Activated CD4-positive, CD25-positive, alpha-beta regulatory T cell treated with anti-CD3 and anti-CD28 coated beads, Interleukin-2, amount 50 U/mL, for 24 hours (primary cell): ENCODE measurements at regions not wholly inside any gene's neighbourhood (a gene's known extent, or its start where the extent isn't known, plus 50 kb on each side); places are given as distances from the start of the nearest gene placed in this dataset.

Source experiments
- ATAC-seq, 2 donors: fragments of 150-1000 bp; cut with Tn5 transposase; one replicate each; pipeline ENCODE4 v1.10.0; 2021; ENCODE audit warnings: mild to moderate bottlenecking in 1 of 2, moderate library complexity in 1 of 2

DNA sequence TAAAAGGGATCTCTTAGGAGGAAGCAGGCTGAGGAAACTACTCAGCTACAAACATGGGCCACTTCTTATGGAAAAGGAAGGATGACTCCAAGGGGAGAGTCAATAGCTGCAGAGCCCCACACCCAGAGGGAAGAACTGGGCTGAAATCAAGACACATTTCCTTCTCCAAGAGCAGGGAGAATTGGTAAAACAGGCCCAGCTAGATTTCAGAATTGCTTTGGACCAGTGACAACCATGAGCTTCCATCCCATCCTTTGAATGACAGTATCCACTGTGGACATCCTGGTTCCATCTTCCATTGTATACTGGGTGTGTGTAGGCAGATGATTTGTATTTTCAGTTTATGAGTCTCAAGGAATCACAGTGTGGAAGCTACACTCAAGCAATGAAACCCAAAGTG lies 267.5 kb downstream of the IRF8 start:
- no peak for ATAC-seq

DNA sequence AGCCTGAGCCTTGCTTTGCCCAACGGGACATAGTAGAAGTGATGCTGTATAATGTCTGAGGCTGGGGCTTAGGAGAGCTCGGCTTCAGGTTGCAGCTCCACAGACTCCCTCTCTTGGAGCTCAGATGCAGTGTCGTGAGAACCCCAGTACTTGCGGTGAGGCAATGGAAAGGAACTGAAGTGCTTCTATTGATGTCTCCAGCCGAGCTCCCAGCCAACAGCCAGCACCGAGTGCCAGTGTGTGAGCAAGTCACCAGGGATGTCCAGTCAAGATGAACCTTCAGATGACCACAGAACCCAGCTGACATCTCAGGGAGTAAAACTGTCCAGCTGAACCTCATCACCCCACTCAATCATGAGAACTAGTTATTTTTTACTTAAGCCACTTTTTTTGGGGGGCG lies 268.1 kb downstream of the IRF8 start:
- no peak for ATAC-seq

- no peak for ATAC-seq
Measured at GRCh38 chr16:86170720-86171119, 271.8 kb downstream of the IRF8 start.

- ATAC-seq, result no peak
Measured at GRCh38 chr16:86171329-86171728, 272.4 kb downstream of the IRF8 start.

- no peak for ATAC-seq
Measured at GRCh38 chr16:86175816-86176215, 276.9 kb downstream of the IRF8 start.

- no peak for ATAC-seq
Measured at GRCh38 chr16:86176462-86176861, 277.5 kb downstream of the IRF8 start.

- no peak for ATAC-seq
Measured at GRCh38 chr16:86180244-86180643, 281.3 kb downstream of the IRF8 start.

DNA sequence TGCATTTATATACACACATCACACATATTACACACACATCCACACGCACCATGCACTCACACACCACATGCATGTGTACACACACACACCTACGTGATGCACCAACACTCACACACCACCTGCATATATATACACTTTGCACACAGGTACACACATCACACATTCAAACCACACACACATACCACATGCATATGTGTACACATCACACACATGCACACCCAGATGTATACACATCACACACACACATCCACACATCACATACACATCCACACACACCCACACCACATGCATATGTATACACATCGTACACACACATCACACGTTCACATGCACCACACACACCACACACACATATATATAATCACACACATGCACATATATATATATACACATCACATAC lies 281.8 kb downstream of the IRF8 start:
- no peak for ATAC-seq

DNA sequence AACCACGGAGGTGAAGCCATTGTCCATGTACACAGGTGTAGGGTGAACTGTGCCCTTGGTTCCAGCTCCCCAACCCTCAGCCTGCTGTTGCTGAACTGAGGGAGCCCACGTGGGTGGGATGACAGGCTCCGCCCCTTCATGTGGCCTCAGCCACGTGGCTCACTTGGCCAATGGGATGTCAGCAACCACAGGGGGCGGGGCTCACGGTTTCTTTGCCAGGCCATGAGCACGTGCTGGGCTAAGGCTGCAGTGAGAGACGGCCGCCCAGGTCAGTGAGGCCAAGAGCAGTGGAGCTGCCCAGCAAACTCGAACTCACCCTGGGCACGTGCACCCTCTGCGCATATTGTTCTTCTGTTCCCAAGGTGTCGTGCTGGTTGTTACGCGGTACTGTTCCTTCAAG lies 282.6 kb downstream of the IRF8 start:
- no peak for ATAC-seq

DNA sequence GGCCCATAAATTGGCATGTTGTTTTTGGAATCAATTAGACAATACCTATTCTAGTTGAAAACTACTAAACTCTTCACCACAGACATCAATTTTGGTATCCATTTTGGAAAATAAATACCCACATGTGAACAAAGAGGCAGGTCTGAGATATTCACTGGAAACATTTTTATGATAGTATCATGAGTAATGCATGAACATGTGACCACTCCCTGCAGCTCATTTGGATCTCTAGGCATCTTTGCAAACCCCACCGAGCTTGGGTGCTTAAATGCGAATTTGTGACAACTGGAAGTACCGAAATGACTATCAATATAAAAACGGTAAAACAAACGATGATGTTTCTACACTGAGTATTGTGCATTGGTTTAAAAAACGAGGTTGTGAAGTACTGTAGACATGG lies 285.2 kb downstream of the IRF8 start:
- ATAC-seq, result no peak

GRCh38 chr16:86185089-86185488 lies 286.1 kb downstream of the IRF8 start:
- ATAC-seq, result no peak

- no peak for ATAC-seq
Measured at GRCh38 chr16:86186313-86186712, 287.4 kb downstream of the IRF8 start.

GRCh38 chr16:86189934-86190333 lies 291.0 kb downstream of the IRF8 start:
- no peak for ATAC-seq

- no peak for ATAC-seq
Measured at GRCh38 chr16:86191663-86192062, 292.7 kb downstream of the IRF8 start.

- ATAC-seq, result no peak
Measured at GRCh38 chr16:86193528-86194193, 294.7 kb downstream of the IRF8 start.

DNA sequence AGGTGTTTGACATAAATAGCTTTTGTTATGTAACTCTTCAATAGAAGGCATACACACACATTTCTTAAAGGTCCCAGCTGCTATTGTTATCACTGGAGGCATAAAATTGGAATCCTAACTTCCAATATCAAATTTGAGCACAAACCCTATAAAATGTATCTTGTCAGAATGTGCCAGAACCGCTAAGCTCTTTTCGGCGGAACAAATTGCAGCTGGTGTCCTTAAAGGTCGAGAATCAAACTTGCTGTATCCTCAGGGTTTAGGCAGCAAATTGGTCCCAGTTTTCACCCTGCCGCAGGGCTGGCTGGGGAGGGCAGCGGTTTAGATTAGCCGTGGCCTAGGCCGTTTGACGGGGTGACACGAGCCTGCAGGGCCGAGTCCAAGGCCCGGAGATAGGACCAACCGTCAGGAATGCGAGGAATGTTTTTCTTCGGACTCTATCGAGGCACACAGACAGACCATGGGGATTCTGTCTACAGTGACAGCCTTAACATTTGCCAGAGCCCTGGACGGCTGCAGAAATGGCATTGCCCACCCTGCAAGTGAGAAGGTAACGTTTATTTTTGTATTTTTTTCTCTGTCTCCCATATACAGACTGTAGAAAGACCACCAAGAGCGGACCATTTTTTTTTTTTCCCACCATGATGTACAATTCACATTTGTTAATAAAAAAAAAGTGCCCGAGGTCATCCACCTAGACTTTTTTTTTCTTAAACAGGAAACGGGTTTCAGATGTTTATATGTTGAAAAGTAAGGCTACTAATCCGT lies 297.1 kb downstream of the IRF8 start:
- no peak for ATAC-seq

GRCh38 chr16:86196687-86197391 lies 297.9 kb downstream of the IRF8 start:
- ATAC-seq, result no peak

- ATAC-seq, result no peak
Measured at GRCh38 chr16:86198206-86199118, 299.5 kb downstream of the IRF8 start.

DNA sequence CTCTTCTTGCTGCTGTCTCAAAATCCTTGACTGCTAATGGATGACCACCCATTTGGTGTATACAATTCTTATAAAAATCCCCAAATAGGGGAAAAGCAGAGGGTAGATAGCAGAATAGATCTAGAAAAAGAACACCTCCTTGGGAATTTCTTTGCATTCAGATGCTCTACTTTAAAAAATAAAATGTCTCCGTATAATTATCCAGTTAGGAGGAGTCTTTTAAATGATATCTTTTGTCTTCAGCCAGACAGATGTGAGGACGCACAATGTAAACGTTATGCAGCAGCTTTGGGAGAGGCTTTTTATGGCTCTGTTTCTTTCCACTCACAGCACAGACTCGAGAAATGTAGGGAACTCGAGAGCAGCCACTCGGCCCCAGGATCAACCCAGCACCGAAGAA lies 300.2 kb downstream of the IRF8 start:
- ATAC-seq, result no peak

DNA sequence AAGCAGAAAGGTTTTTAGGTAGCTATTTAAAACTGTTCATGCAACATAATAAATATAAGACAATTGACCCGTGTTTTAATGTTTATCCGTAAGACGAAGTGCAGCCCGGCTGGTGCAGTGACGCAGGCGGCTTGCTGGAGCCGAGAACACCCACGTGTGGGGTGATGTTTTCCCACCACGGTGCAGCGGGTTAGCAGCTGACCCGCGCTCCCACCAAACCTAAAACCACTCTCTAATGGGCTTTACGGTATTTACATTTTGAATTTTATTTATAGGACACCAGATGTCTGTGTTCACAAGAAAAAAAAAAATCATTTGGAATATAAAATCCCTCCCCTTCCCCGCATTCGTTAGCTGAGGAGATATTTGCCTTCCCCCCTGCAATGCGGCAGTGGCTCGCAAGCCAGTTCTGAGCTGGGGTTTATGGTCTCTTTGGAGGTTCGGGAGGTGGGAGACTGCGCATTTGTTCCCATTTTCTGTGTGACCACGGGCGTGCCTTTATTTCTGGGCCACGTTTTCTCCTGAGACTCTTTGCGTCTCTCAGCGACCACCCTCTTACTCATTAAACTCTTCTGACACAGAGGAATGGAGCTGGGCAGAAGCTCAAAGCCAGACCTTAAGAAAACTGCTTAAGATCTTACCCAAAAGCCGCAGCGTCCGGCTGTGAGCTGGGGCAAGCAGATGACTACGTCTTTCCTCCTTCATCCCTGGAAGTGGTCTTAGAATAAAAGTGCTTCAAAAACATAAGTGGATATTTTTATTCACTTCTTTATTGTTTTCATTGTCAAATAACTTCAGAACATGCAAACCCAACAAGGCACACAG lies 301.1 kb downstream of the IRF8 start:
- no peak for ATAC-seq

GRCh38 chr16:86200722-86201121 lies 301.8 kb downstream of the IRF8 start:
- ATAC-seq, result no peak

GRCh38 chr16:86201746-86202145 lies 302.8 kb downstream of the IRF8 start:
- no peak for ATAC-seq
